BJ (cell line): ENCODE measurements at regions not wholly inside any gene's neighbourhood (a gene's known extent, or its start where the extent isn't known, plus 50 kb on each side); places are given as distances from the start of the nearest gene placed in this dataset.
"Not testable (repeated sequence)": the region's sequence is repeated elsewhere in the genome, so short reads cannot be mapped to it uniquely, and the experiment has no call there.

ENCODE experiments used
- CTCF ChIA-PET: fragments of 350-600 bp; formaldehyde crosslinking; extraction: SDS; loops from one replicate; lab custom pipeline; 2021; ENCODE audit warnings: antibody characterized with exemption, inconsistent platforms; lab: Yijun Ruan, JAX
- POLR2A ChIA-PET: fragments of 300-600 bp; sonication (Branson Sonifier 250); formaldehyde crosslinking; extraction: SDS; loops from one replicate; lab custom pipeline; 2021; ENCODE audit warnings: antibody characterized with exemption; lab: Charles Lee
- DNase-seq: peaks from one replicate; pipeline ENCODE4 v3.0.0-alpha.2; 2011; ENCODE audit warnings: low read depth
- H3K27me3 ChIP-seq: 2 replicates; pipeline ENCODE4 v1.6.0; 2011; ENCODE audit warnings: low read length; ENCODE audit not compliant: control insufficient read depth, insufficient read depth
- H3K36me3 ChIP-seq: 2 replicates; pipeline ENCODE4 v1.5.1; 2011; ENCODE audit warnings: low read length; ENCODE audit not compliant: control insufficient read depth, insufficient read depth
- H3K4me3 ChIP-seq: 2 replicates; pipeline ENCODE4 v1.5.1; 2011; ENCODE audit warnings: low read depth, mild to moderate bottlenecking, control low read depth, low read length
- TF ChIP-seq, protein P1 (sequence below): IDR thresholded peaks from 2 replicates; pipeline ENCODE4 v1.5.1; 2011; ENCODE audit warnings: low read depth, mild to moderate bottlenecking, control low read depth, inconsistent platforms, low read length, moderate library complexity; ENCODE audit not compliant: insufficient read depth

DNA sequence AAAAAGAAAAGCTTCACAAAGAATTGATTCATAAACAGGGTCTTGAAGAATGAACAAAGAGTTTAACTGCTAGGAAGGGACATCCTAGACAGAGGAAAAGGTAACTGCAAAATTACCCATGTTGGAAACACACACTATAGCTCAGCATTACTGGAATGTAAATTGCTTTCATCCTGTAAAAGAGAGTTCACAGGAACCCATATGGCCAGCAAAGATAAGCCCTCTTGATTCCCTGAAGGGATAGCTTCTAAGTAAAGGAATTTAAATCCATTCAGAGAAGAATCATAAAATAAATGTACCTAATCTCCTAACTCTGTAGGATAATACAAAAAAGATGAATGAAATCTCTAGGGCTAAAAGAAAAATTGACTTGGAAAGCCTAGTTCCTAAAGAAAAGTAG, 107.1 kb upstream of the INTU start:
- Histone ChIP-seq H3K27me3 (no peaks in the 10 kb centered on the region), H3K4me3 (no peak overlapping the region), H3K36me3 (no peaks in the 10 kb centered on the region)
- DNase-seq, result no peak
- CTCF ChIA-PET, result no interaction called here
- TF ChIP-seq, protein P1, sequence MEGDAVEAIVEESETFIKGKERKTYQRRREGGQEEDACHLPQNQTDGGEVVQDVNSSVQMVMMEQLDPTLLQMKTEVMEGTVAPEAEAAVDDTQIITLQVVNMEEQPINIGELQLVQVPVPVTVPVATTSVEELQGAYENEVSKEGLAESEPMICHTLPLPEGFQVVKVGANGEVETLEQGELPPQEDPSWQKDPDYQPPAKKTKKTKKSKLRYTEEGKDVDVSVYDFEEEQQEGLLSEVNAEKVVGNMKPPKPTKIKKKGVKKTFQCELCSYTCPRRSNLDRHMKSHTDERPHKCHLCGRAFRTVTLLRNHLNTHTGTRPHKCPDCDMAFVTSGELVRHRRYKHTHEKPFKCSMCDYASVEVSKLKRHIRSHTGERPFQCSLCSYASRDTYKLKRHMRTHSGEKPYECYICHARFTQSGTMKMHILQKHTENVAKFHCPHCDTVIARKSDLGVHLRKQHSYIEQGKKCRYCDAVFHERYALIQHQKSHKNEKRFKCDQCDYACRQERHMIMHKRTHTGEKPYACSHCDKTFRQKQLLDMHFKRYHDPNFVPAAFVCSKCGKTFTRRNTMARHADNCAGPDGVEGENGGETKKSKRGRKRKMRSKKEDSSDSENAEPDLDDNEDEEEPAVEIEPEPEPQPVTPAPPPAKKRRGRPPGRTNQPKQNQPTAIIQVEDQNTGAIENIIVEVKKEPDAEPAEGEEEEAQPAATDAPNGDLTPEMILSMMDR, result no peak
- POLR2A ChIA-PET, result no interaction called here

DNA sequence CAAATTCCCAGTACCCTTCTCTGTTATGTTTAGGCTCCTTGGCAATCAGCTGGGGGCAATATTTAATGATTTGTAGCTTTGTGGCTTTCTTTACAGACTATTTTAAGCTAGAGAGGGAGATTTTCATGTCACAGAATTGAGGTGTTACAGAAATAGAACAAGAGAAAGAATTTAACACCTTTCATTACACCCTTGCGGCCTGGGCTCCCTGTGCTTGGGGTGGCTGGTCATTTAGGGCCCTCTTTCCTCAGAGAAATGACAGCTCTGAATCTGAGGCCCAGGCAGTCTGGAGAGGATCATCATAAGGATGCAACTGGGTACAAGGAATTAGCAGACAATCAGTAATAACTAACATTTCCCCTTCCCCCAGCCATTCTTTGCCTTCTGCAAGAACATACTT, 104.5 kb upstream of the INTU start:
- POLR2A ChIA-PET, result no interaction called here
- CTCF ChIA-PET, result no interaction called here
- H3K36me3 ChIP-seq, result no peaks in the 10 kb centered on the region
- no peak for DNase-seq
- TF ChIP-seq, protein P1, result no peak
- H3K27me3 ChIP-seq, result no peaks in the 10 kb centered on the region
- no peak overlapping the region for H3K4me3 ChIP-seq

DNA sequence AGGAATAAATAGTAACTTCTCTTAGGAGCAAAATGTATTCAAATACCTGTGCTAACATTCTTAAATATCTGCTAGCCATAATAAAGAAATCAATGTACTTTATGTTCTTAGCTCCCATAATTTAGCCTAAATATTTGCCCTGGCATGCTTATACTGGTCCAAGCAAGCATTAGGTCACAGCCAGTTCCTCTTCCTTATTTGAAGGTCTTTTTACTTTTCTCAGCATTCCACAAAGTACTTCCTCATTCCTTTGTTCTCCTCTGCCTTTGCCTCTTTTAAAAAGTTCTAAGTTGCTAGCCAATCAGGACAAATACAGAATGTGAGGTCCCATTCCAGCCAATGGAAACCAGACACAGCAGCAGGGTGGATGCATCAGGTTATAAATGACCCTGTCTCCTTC, 102.9 kb upstream of the INTU start:
- POLR2A ChIA-PET, H3K27me3 ChIP-seq, H3K4me3 ChIP-seq, CTCF ChIA-PET, DNase-seq, H3K36me3 ChIP-seq: not testable (repeated sequence)

DNA sequence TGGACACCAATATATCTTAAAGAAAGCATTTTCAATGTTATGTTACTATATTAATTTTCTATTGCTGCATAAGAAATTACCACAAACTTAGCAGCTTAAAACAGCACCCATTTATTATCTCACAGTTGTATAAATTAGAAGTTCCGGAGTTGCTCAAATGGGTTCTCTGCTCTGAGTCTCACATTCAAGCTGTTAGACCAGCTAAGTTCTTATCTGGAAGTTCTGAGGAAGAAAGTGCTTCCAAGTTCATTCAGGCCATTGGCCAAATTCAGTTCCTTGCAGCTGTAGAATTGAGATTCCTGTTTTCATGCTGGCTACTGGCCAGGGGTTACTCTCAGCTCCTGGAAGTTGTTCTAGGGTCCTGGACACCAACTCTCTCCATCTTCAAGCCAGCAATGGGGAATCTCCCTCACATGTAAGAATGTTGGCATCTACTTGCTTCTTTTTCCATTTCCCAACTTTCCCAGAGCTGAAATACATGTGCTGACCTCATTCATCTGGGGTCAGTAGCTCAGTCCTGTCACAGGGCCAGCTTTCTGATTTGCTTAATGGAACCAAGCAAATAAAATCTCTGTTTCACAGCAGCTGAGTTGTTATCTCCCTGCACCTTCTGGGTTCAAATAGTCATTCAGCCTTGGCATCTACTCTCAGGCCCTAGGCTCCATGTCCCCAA, 99.6 kb upstream of the INTU start:
- Histone ChIP-seq H3K27me3 (no peaks in the 10 kb centered on the region), H3K36me3 (no peaks in the 10 kb centered on the region), H3K4me3 (no peak overlapping the region)
- TF ChIP-seq, protein P1, result no peak
- CTCF ChIA-PET, result no interaction called here
- DNase-seq, result no peak
- POLR2A ChIA-PET, result no interaction called here

DNA sequence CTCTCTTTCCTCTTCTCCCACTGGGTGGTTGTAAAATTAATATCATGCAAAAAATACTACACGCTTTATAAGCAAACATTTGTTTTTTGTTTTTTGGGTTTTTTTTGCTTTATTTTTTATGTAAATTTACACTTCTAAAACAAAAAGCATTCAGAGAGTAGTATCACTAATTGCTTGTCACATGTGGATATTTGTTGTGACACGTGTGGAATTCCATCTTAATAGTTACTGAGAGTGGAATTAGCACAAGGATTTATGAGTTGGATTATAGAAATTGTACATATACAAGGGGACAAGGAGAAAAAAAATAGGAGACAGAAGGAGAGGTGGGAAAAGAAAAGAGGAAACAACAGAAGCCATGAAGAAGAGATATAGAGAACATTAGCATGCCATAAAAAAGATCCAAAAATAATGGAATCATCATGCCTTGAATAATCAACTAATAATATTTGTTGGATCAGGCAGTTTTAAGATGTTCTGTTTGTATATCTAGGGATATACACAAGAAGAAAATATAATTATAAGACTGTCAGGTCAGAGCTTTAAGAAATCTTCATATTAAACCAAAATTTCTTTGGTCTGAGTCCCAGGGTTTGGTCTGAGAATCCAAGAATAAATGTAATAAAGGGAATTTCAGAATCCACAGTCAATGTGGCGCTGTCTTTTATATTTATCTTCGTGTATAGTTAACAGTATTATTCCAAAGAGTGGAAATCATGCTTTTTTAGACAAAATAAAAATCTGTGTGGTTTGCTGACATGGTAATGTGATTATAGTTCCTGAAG, 98.5 kb upstream of the INTU start:
- H3K4me3 ChIP-seq, result no peak overlapping the region
- ChIA-PET POLR2A (no interaction called here), CTCF (no interaction called here)
- DNase-seq, result no peak
- TF ChIP-seq, protein P1, result no peak
- H3K27me3 ChIP-seq, result no peaks in the 10 kb centered on the region
- H3K36me3 ChIP-seq, result no peaks in the 10 kb centered on the region
